Stomach (tissue), 8 donors: ENCODE measurements at regions not wholly inside any gene's neighbourhood (a gene's known extent, or its start where the extent isn't known, plus 50 kb on each side); places are given as distances from the start of the nearest gene placed in this dataset.
A peak's percentile ranks its signal among the peaks of the same experiment; 100 is the strongest.

ENCODE experiments used
- DNase-seq, 2 donors: peaks; one replicate each; pipeline versions ENCODE4 v3.0.0 to v3.0.0-alpha.2; 2013 to 2019
- H3K27ac ChIP-seq, 5 donors: fragments of 200-600 bp in 4 of 5; sonication (generic) in 4 of 5; one replicate each; pipeline ENCODE4 v1.5.1; 2013 to 2019; ENCODE audit warnings: mild to moderate bottlenecking in 1 of 5, moderate library complexity in 1 of 5
- H3K27me3 ChIP-seq, 3 donors: fragments of 200-600 bp; sonication (generic); one replicate each; pipeline ENCODE4 v1.5.1; 2017 to 2019; ENCODE audit warnings: mixed run types in 1 of 3
- H3K36me3 ChIP-seq, 4 donors: fragments of 200-600 bp; sonication (generic); 1 replicate in 3 of 4; 2 replicates in 1 of 4; pipeline ENCODE4 v1.5.1; 2016 to 2019
- H3K4me1 ChIP-seq, 4 donors: fragments of 200-600 bp; sonication (generic); one replicate each; pipeline ENCODE4 v1.5.1; 2016 to 2019
- H3K4me3 ChIP-seq, 4 donors: fragments of 200-600 bp; sonication (generic) in 3 of 4; one replicate each; pipeline ENCODE4 v1.5.1; 2016 to 2019; ENCODE audit warnings: mild to moderate bottlenecking in 1 of 4
- H3K9me3 ChIP-seq, 4 donors: fragments of 200-600 bp; sonication (generic); one replicate each; pipeline ENCODE4 v1.5.1; 2016 to 2019
- EP300 ChIP-seq: sonication (generic); formaldehyde crosslinking; IDR thresholded peaks from one replicate; pipeline ENCODE4 v1.6.1; 2017; ENCODE audit warnings: antibody characterized with exemption
- POLR2A ChIP-seq, 4 donors: fragments of 450-650 bp; IDR thresholded peaks; one replicate each; pipeline ENCODE4 v1.6.1; 2016; ENCODE audit warnings: antibody characterized with exemption in 4 of 4, control low read depth in 2 of 4, mild to moderate bottlenecking in 1 of 4, moderate library complexity in 1 of 4
- POLR2AphosphoS5 ChIP-seq, 3 donors: sonication (generic); formaldehyde crosslinking; IDR thresholded peaks; one replicate each; pipeline ENCODE4 v1.6.1; 2016; ENCODE audit warnings: antibody characterized with exemption in 3 of 3
- WGBS, 5 donors: extraction: QIAGEN DNeasy Blood & Tissue Kit in 3 of 5; methylation state at CpG; one replicate each; pipeline versions ENCODE4 v1.1.5 to v1.1.7; 2013 to 2018; 5-methylcytosine and 5-hydroxymethylcytosine counted together
- intact Hi-C: fragments of 100-400 bp; cut with DNase I; formaldehyde crosslinking; loops from one replicate; pipeline ENCODE4 v1.15.1; 2023; ENCODE audit warnings: low total_unique reads
- TF ChIP-seq, protein P1 (sequence below), 7 experiments: fragments of 450-650 bp in 4 of 7; fragments of 200-600 bp in 3 of 7; sonication (generic) in 3 of 7; IDR thresholded peaks; one replicate each; pipeline ENCODE4 v1.5.1; 2016 to 2019; ENCODE audit warnings: antibody characterized with exemption in 7 of 7, control low read depth in 2 of 7, mild to moderate bottlenecking in 1 of 7
- donor health status: healthy with polysubstance abuse.
- donor health status: Bipolar disorder and iron deficiency.
- donor health status: healthy.

- H3K36me3 ChIP-seq: no peaks in the 10 kb centered on the region
- H3K4me3 ChIP-seq: no peak overlapping the region
- DNase-seq: peak; percentile 47 to 56
- peak overlapping the region in 4 of 5 donors; percentile 30 to 65 (median 42) for H3K27ac ChIP-seq
- 56 to 70% (median 62%) methylated on average over 5 of the region's 5 CpGs for WGBS, 5 donors
- intact Hi-C loops: no loop called here
- TF ChIP-seq POLR2AphosphoS5 (IDR thresholded peaks at IDR 0.05): peak in 1 of 3 donors; percentile 18
- no peak for TF ChIP-seq EP300
- no peak for TF ChIP-seq POLR2A (IDR thresholded peaks at IDR 0.05)
- H3K9me3 ChIP-seq: peaks cover 0 to 5% (median 2%) of the 10 kb centered on the region in 4 donors
- H3K27me3 ChIP-seq: peaks cover 0 to 23% (median 0%) of the 10 kb centered on the region in 3 donors
- H3K4me1 ChIP-seq: no peaks in the 10 kb centered on the region
Observed at GRCh38 chr20:46823271-46823751, 71.3 kb upstream of the EYA2 start.

DNA sequence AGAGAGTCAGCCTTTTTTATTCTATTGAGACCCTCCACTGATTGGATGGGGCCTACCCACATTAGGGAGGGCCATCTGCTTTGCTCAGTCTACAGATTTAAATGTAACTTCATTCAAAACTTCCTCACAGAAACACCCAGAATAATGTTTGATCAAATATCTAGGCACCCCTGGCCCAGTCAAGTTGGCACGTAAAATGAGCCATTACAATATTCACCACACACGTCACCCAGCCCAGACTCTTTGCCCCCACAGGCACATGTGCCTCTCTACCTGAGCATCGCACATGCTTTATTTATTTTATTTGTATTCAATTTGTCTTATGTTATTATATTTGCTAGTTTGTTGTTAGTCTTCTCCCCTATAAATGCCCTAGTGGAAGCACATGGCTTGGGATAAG lies 70.9 kb upstream of the EYA2 start:
- DNase-seq: no peak
- H3K27me3 ChIP-seq: peaks cover 0 to 23% (median 0%) of the 10 kb centered on the region in 3 donors
- peak overlapping the region in 4 of 5 donors; percentile 30 to 65 (median 42) for H3K27ac ChIP-seq
- no peaks in the 10 kb centered on the region for H3K36me3 ChIP-seq
- 66 to 100% (median 96%) methylated on average over 3 of the region's 3 CpGs for WGBS, 5 donors
- intact Hi-C loops: no loop called here
- no peaks in the 10 kb centered on the region for H3K4me1 ChIP-seq
- H3K4me3 ChIP-seq: no peak overlapping the region
- TF ChIP-seq POLR2AphosphoS5 (IDR thresholded peaks at IDR 0.05): no peak
- no peak for TF ChIP-seq EP300
- TF ChIP-seq POLR2A (IDR thresholded peaks at IDR 0.05): no peak
- TF ChIP-seq, protein P1, sequence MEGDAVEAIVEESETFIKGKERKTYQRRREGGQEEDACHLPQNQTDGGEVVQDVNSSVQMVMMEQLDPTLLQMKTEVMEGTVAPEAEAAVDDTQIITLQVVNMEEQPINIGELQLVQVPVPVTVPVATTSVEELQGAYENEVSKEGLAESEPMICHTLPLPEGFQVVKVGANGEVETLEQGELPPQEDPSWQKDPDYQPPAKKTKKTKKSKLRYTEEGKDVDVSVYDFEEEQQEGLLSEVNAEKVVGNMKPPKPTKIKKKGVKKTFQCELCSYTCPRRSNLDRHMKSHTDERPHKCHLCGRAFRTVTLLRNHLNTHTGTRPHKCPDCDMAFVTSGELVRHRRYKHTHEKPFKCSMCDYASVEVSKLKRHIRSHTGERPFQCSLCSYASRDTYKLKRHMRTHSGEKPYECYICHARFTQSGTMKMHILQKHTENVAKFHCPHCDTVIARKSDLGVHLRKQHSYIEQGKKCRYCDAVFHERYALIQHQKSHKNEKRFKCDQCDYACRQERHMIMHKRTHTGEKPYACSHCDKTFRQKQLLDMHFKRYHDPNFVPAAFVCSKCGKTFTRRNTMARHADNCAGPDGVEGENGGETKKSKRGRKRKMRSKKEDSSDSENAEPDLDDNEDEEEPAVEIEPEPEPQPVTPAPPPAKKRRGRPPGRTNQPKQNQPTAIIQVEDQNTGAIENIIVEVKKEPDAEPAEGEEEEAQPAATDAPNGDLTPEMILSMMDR (IDR thresholded peaks at IDR 0.05): no peak
- H3K9me3 ChIP-seq: peaks cover 0 to 5% (median 2%) of the 10 kb centered on the region in 4 donors

GRCh38 chr20:46826343-46826984 lies 68.2 kb upstream of the EYA2 start:
- intact Hi-C loops: no loop called here
- H3K36me3 ChIP-seq: no peaks in the 10 kb centered on the region
- no peaks in the 10 kb centered on the region for H3K4me1 ChIP-seq
- H3K9me3 ChIP-seq: peaks cover 0 to 5% (median 2%) of the 10 kb centered on the region in 4 donors
- H3K27ac ChIP-seq: no peak overlapping the region
- peaks cover 0 to 12% (median 0%) of the 10 kb centered on the region in 3 donors for H3K27me3 ChIP-seq
- no peak for TF ChIP-seq POLR2A (IDR thresholded peaks at IDR 0.05)
- TF ChIP-seq, protein P1 (IDR thresholded peaks at IDR 0.05): no peak
- no peak for TF ChIP-seq EP300
- TF ChIP-seq POLR2AphosphoS5 (IDR thresholded peaks at IDR 0.05): no peak
- WGBS, 5 donors: 58 to 79% (median 70%) methylated on average over 3 of the region's 3 CpGs
- no peak for DNase-seq
- H3K4me3 ChIP-seq: no peak overlapping the region

DNA sequence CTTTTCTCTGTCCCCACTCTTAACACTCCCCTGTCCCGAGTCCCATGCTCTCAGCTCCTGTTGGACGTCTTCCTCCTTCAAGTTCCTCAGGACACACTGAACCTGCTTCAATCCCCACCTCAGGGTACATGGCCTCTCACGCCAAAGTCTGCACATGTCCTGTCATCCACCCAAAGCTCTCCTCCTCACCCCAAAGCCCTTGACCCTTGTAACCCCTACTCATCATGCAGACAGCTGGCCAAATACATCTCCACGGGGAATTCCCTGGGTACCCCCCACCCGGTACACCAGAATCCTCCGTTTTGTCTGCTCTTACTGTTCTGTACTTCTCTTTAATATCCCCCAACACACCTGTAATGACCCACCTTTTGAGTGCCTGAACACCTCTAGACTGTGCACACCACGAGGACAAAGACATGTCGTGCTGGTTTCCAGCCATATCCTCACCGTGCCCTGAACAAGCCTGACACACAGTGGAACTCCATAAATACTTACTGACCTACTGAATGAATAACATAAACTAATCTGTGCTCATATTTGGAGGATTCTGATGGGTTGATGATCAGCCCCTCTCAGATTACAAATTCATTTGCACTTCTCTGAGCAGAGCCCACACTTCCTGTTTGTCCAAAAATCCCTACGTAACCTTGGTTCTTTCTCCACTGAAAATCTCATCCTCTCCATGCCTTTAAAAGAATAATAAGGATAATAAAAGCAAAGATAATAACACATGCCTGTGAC lies 66.8 kb upstream of the EYA2 start:
- DNase-seq: no peak
- Histone ChIP-seq H3K27me3 (peaks cover 0 to 12% (median 0%) of the 10 kb centered on the region in 3 donors), H3K4me3 (no peak overlapping the region), H3K27ac (no peak overlapping the region), H3K4me1 (no peaks in the 10 kb centered on the region), H3K9me3 (peaks cover 0 to 5% (median 2%) of the 10 kb centered on the region in 4 donors), H3K36me3 (no peaks in the 10 kb centered on the region)
- TF ChIP-seq EP300 (no peak), POLR2AphosphoS5 (IDR thresholded peaks at IDR 0.05) (no peak)
- 70 to 80% (median 77%) methylated on average over 10 of the region's 10 CpGs for WGBS, 5 donors
- intact Hi-C loops: no loop called here

GRCh38 chr20:46828471-46828870 lies 66.2 kb upstream of the EYA2 start:
- 69 to 91% (median 84%) methylated on average over 2 of the region's 2 CpGs for WGBS, 5 donors
- H3K4me3 ChIP-seq: no peak overlapping the region
- intact Hi-C loops: no loop called here
- H3K27me3 ChIP-seq: peaks cover 0 to 12% (median 0%) of the 10 kb centered on the region in 3 donors
- H3K4me1 ChIP-seq: no peaks in the 10 kb centered on the region
- no peak overlapping the region for H3K27ac ChIP-seq
- no peaks in the 10 kb centered on the region for H3K36me3 ChIP-seq
- TF ChIP-seq, protein P1 (IDR thresholded peaks at IDR 0.05): no peak
- TF ChIP-seq POLR2A (IDR thresholded peaks at IDR 0.05) (no peak), POLR2AphosphoS5 (IDR thresholded peaks at IDR 0.05) (no peak), EP300 (no peak)
- peaks cover 0 to 5% (median 2%) of the 10 kb centered on the region in 4 donors for H3K9me3 ChIP-seq
- no peak for DNase-seq
